ENCODE measurements at regions not wholly inside any gene's neighbourhood (a gene's known extent, or its start where the extent isn't known, plus 50 kb on each side); places are given as distances from the start of the nearest gene placed in this dataset.
"Not testable (repeated sequence)": the region's sequence is repeated elsewhere in the genome, so short reads cannot be mapped to it uniquely, and the experiment has no call there.

- DNase-seq (ENCODE audit: low read depth in 3 of 3): no peak
These were observed 141.7 kb upstream of the SEMA3D start for GRCh38 chr7:85328456-85328998.

GRCh38 chr7:85324145-85324799, 137.4 kb upstream of the SEMA3D start:
- no peak for DNase-seq (ENCODE audit: low read depth in 3 of 3)

- DNase-seq (ENCODE audit: low read depth in 3 of 3): no peak
These were observed 135.4 kb upstream of the SEMA3D start for GRCh38 chr7:85322252-85322651.

GRCh38 chr7:85320699-85321476, 134.0 kb upstream of the SEMA3D start:
- no peak for DNase-seq (ENCODE audit: low read depth in 3 of 3)

GRCh38 chr7:85316489-85316888, 129.6 kb upstream of the SEMA3D start:
- no peak for DNase-seq (ENCODE audit: low read depth in 3 of 3)

- DNase-seq (ENCODE audit: low read depth in 3 of 3): no peak
These were observed 123.4 kb upstream of the SEMA3D start for GRCh38 chr7:85310301-85310700.

GRCh38 chr7:85306115-85306514, 119.3 kb upstream of the SEMA3D start:
- DNase-seq (ENCODE audit: low read depth in 3 of 3): no peak

- no peak for DNase-seq (ENCODE audit: low read depth in 3 of 3)
These were observed 107.3 kb upstream of the SEMA3D start for GRCh38 chr7:85294176-85294575.

- no peak for DNase-seq (ENCODE audit: low read depth in 3 of 3)
These were observed 106.2 kb upstream of the SEMA3D start for GRCh38 chr7:85292908-85293576.

- no peak for DNase-seq (ENCODE audit: low read depth in 3 of 3)
These were observed 103.4 kb upstream of the SEMA3D start for GRCh38 chr7:85290269-85290668.

GRCh38 chr7:85289279-85289678, 102.4 kb upstream of the SEMA3D start:
- DNase-seq (ENCODE audit: low read depth in 3 of 3): no peak

- no peak for DNase-seq (ENCODE audit: low read depth in 3 of 3)
These were observed 100.4 kb upstream of the SEMA3D start for GRCh38 chr7:85287106-85287825.

- DNase-seq (ENCODE audit: low read depth in 3 of 3): no peak
These were observed 99.6 kb upstream of the SEMA3D start for GRCh38 chr7:85286446-85286845.

- DNase-seq (ENCODE audit: low read depth in 3 of 3): no peak
These were observed 98.7 kb upstream of the SEMA3D start for GRCh38 chr7:85285527-85285926.

GRCh38 chr7:85275204-85275603, 88.3 kb upstream of the SEMA3D start:
- no peak for DNase-seq (ENCODE audit: low read depth in 3 of 3)

- no peak for DNase-seq (ENCODE audit: low read depth in 3 of 3)
These were observed 87.6 kb upstream of the SEMA3D start for GRCh38 chr7:85274454-85274853.

GRCh38 chr7:85262891-85263290, 76.0 kb upstream of the SEMA3D start:
- DNase-seq (ENCODE audit: low read depth in 3 of 3): no peak

GRCh38 chr7:85261336-85261735, 74.5 kb upstream of the SEMA3D start:
- no peak for DNase-seq (ENCODE audit: low read depth in 3 of 3)

- not testable (repeated sequence) for DNase-seq (ENCODE audit: low read depth in 3 of 3)
These were observed 62.9 kb upstream of the SEMA3D start for GRCh38 chr7:85249787-85250186.

- DNase-seq (ENCODE audit: low read depth in 3 of 3): no peak
These were observed 52.3 kb upstream of the SEMA3D start for GRCh38 chr7:85239109-85239508.

GRCh38 chr7:85237721-85238120, 50.9 kb upstream of the SEMA3D start:
- no peak for DNase-seq (ENCODE audit: low read depth in 3 of 3)
